Esophagus muscularis mucosa (tissue), 4 donors: ENCODE measurements at regions not wholly inside any gene's neighbourhood (a gene's known extent, or its start where the extent isn't known, plus 50 kb on each side); places are given as distances from the start of the nearest gene placed in this dataset.

ENCODE experiments used
- CTCF ChIP-seq, 3 experiments: fragments of 200-600 bp in 2 of 3; fragments of 450-650 bp in 1 of 3; sonication (generic) in 2 of 3; IDR thresholded peaks; one replicate each; pipeline ENCODE4 v1.5.1; 2017 to 2019; ENCODE audit warnings: antibody characterized with exemption in 3 of 3, mild to moderate bottlenecking in 2 of 3, moderate library complexity in 1 of 3
- EP300 ChIP-seq: sonication (generic); formaldehyde crosslinking; IDR thresholded peaks from one replicate; pipeline ENCODE4 v1.6.1; 2017; ENCODE audit warnings: antibody characterized with exemption
- POLR2A ChIP-seq: fragments of 450-650 bp; IDR thresholded peaks from one replicate; pipeline ENCODE4 v1.6.1; 2017; ENCODE audit warnings: antibody characterized with exemption, moderate library complexity, mild to moderate bottlenecking, low read depth
- POLR2AphosphoS5 ChIP-seq, 2 donors: sonication (generic); formaldehyde crosslinking; IDR thresholded peaks; one replicate each; pipeline ENCODE4 v1.6.1; 2017; ENCODE audit warnings: antibody characterized with exemption in 2 of 2

- no peak for TF ChIP-seq POLR2AphosphoS5 (IDR thresholded peaks at IDR 0.05)
- no peak for TF ChIP-seq CTCF (IDR thresholded peaks at IDR 0.05)
- no peak for TF ChIP-seq POLR2A
- no peak for TF ChIP-seq EP300
These were observed 387.3 kb downstream of the HINT1 start for GRCh38 chr5:130777794-130778193.
